Superior temporal gyrus (tissue), 1 donor: ENCODE measurements at regions not wholly inside any gene's neighbourhood (a gene's known extent, or its start where the extent isn't known, plus 50 kb on each side); places are given as distances from the start of the nearest gene placed in this dataset.

ENCODE experiments used
- DNase-seq: peaks from one replicate; pipeline ENCODE4 v3.0.0-alpha.2; 2016; ENCODE audit errors: extremely low spot score

- no peak for DNase-seq
Observed at GRCh38 chr22:22039286-22040074, 56.9 kb upstream of the TOP3B start.

GRCh38 chr22:22038178-22038880, 55.7 kb upstream of the TOP3B start:
- no peak for DNase-seq

DNA sequence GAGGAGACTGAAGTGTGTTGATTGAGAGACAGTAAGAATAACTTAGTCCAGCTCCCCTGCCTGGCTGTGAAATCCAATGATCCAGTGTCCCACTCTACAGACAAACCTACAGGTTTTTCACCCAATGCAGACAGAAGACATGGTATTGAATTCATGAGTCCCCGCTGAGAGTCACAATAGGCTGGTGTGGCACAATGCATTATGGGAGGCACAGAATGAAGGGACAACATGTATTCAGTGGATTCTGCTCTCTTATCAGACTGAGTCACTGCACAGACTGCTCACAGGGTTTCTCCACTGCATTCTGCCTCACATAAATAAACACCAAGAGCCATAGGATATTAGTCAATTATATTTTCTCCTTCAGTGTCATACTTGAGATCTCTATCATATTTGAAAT, 55.2 kb upstream of the TOP3B start:
- no peak for DNase-seq

GRCh38 chr22:22037229-22037628, 54.6 kb upstream of the TOP3B start:
- no peak for DNase-seq

DNA sequence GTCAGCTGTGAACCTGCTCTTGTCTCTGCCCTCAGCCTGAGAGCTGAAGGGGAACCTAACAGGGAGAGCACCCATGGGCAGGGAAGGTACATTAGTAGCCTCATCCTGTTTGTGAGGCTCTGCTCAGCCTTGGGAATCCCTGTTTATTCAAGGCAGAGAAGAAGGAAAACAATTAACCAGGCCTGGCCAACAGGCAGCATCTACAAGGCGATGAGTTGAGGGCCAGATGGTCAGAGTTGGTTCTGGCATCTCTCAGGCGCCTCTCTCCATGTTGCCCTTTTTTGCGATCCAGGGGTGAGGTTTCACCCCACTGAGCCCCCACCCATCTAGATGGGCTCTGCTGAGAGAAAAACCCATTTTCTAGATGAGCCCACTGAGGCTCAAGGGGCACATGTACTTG, 54.0 kb upstream of the TOP3B start:
- DNase-seq, result no peak

DNA sequence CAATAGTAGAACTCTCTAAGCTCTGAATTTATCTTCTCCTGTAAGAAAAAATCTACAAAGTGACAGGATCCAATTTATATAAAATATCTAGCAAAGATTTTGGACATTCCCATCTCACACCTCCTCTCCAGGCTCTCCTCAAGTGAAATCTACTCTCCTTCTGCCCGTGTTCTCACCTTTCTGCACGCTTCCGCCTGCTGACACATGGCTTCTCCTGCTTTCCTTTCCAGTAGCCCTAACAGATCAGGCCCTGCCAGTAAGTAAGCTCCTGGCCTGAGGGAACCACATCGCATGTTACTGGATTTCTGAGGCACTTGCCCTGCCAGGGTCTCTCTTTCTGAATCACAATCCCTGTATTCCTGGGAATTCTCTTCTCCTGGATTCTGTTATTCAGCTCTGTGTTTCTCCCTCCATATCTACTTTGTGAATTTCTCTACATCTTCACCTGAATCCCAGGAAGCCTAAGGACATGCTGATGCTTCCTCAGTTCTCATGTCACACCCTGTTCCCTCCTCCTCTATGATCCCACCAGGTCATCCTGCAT, 53.3 kb upstream of the TOP3B start:
- no peak for DNase-seq

- no peak for DNase-seq
Observed at GRCh38 chr22:22035203-22035602, 52.6 kb upstream of the TOP3B start.

GRCh38 chr22:22034469-22035132, 52.0 kb upstream of the TOP3B start:
- DNase-seq, result no peak

- DNase-seq, result no peak
Observed at GRCh38 chr22:22033803-22034468, 51.3 kb upstream of the TOP3B start.

DNA sequence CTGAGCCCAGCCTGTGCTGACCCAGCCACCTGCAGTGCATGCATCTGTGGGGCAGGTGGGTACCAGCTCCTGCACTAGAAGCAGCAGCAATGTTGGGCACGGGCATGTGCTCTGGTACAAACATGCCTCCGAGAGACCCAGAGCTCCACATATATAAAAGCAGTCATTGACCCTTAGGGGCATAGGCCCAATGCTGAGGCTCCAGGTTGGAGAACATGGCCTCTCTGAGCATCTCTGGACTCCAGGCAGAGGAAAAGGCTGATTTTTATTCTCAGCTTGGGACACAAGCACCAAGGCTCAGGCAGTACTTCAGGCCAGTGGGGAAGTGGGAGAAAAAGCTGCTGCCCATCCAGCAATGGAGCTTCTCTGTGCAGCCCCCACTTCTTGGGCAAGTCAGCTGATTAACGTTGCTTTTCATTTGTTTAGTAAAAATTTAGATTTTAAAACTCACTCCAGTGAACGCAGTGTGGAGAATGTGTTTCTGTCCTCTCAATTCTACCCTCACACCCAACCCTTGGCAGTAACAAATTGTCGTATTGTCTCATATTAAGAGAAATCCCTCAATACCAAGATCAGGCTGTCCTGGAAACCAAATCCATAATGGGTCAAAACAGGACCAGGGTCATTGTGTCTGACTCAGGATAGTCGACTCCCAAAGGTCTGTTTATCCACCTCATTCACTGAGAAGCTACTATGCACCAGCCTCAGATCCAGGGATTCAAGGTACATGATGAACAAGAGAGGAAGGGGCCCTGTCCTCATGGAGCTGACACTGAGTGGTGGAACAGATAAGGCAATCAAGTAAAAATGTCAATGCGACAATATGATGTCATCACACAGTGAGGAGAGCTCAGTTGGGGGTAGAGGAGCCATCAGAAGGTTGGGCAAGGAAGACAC, 50.6 kb upstream of the TOP3B start:
- DNase-seq, result no peak

GRCh38 chr22:22032099-22032905, 49.7 kb upstream of the TOP3B start:
- no peak for DNase-seq
